IMR-90 (cell line): ENCODE measurements at regions not wholly inside any gene's neighbourhood (a gene's known extent, or its start where the extent isn't known, plus 50 kb on each side); places are given as distances from the start of the nearest gene placed in this dataset.

Source experiments
- ATAC-seq: fragments of 200-7000 bp; cut with Tn5 transposase; 2 replicates; pipeline ENCODE4 v1.9.1; 2020; ENCODE audit warnings: low read depth, mild to moderate bottlenecking, moderate library complexity
- BruUV-seq: library from RNA; stranded (reverse); fragments of 400-500 nt; replicated peaks from 2 replicates; lab custom pipeline; 2021; lab: Mats Ljungman, UMichigan
- CTCF ChIA-PET: fragments of 300-600 bp; formaldehyde crosslinking; extraction: SDS; loops from one replicate; lab custom pipeline; 2021; ENCODE audit warnings: antibody characterized with exemption; lab: Yijun Ruan, JAX
- POLR2A ChIA-PET: fragments of 300-600 bp; sonication (Branson Sonifier 250); formaldehyde crosslinking; loops from one replicate; lab custom pipeline; 2022; ENCODE audit warnings: antibody characterized with exemption; ENCODE audit not compliant: unreplicated experiment; lab: Charles Lee
- DNase-seq: peaks from one replicate; pipeline ENCODE4 v3.0.0; 2013
- H2AFZ ChIP-seq: replicated peaks from 2 replicates; pipeline ENCODE3; 2013; ENCODE audit warnings: low read length, mild to moderate bottlenecking; ENCODE audit not compliant: poor library complexity
- H2AK5ac ChIP-seq: 2 replicates; pipeline ENCODE4 v1.6.1; 2013; ENCODE audit warnings: low read depth, low read length, inconsistent platforms
- H2AK9ac ChIP-seq: replicated peaks from 2 replicates; pipeline ENCODE3; 2013; ENCODE audit warnings: mild to moderate bottlenecking, low read depth, low read length, moderate library complexity; ENCODE audit not compliant: poor library complexity
- H2BK120ac ChIP-seq: 2 replicates; pipeline ENCODE4 v1.6.1; 2013; ENCODE audit warnings: low read depth, low read length, inconsistent platforms
- H2BK15ac ChIP-seq: 3 replicates; pipeline ENCODE4 v1.6.1; 2013; ENCODE audit warnings: low read depth, low read length, inconsistent platforms
- H2BK20ac ChIP-seq: 2 replicates; pipeline ENCODE4 v1.6.1; 2013; ENCODE audit warnings: low read depth, mild to moderate bottlenecking, inconsistent platforms, low read length, moderate library complexity
- H2BK5ac ChIP-seq: 2 replicates; pipeline ENCODE4 v1.6.1; 2013; ENCODE audit warnings: mild to moderate bottlenecking, low read depth, low read length, inconsistent platforms; ENCODE audit not compliant: poor library complexity, severe bottlenecking
- H3K14ac ChIP-seq: replicated peaks from 2 replicates; pipeline ENCODE4 v1.6.1; 2013; ENCODE audit warnings: low read depth, low read length, inconsistent platforms
- H3K18ac ChIP-seq: 2 replicates; pipeline ENCODE4 v1.6.1; 2013; ENCODE audit warnings: low read depth, low read length, control low read depth
- H3K23ac ChIP-seq: 2 replicates; pipeline ENCODE4 v1.6.1; 2013; ENCODE audit warnings: low read depth, low read length, inconsistent platforms
- H3K27ac ChIP-seq: 2 replicates; pipeline ENCODE4 v1.5.1; 2013; ENCODE audit warnings: mild to moderate bottlenecking, control low read depth, low read length; ENCODE audit not compliant: insufficient read depth
- H3K27me3 ChIP-seq: 2 replicates; pipeline ENCODE4 v1.6.1; 2013; ENCODE audit warnings: low read length; ENCODE audit not compliant: control insufficient read depth, insufficient read depth
- H3K36me3 ChIP-seq: 2 replicates; pipeline ENCODE4 v1.6.1; 2013; ENCODE audit warnings: low read length, mixed read lengths; ENCODE audit not compliant: control insufficient read depth, insufficient read depth
- H3K4ac ChIP-seq: 2 replicates; pipeline ENCODE4 v1.6.1; 2013; ENCODE audit warnings: low read depth, low read length, inconsistent platforms
- H3K4me1 ChIP-seq: 2 replicates; pipeline ENCODE4 v1.6.1; 2013; ENCODE audit warnings: low read length, mixed read lengths; ENCODE audit not compliant: control insufficient read depth, insufficient read depth
- H3K4me2 ChIP-seq: 2 replicates; pipeline ENCODE4 v1.6.1; 2013; ENCODE audit warnings: low read depth, mild to moderate bottlenecking, control low read depth, low read length, moderate library complexity
- H3K4me3 ChIP-seq: 2 replicates; pipeline ENCODE4 v1.5.1; 2013; ENCODE audit warnings: low read depth, mild to moderate bottlenecking, control low read depth, low read length, moderate library complexity; ENCODE audit not compliant: insufficient read depth
- H3K56ac ChIP-seq: 2 replicates; pipeline ENCODE4 v1.6.1; 2013; ENCODE audit warnings: low read length, inconsistent platforms; ENCODE audit not compliant: insufficient read depth; ENCODE audit errors: extremely low read depth
- H3K79me1 ChIP-seq, 2 experiments: 2 replicates each; pipeline ENCODE4 v1.6.1; 2013; ENCODE audit warnings: low read length in 2 of 2, inconsistent platforms in 1 of 2, low read depth in 1 of 2
- H3K9ac ChIP-seq: 2 replicates; pipeline ENCODE4 v1.6.1; 2013; ENCODE audit warnings: low read depth, low read length, control low read depth
- H3K9me1 ChIP-seq: 2 replicates; pipeline ENCODE4 v1.6.1; 2013; ENCODE audit warnings: low read length, inconsistent platforms; ENCODE audit not compliant: insufficient read depth
- H3K9me3 ChIP-seq: 2 replicates; pipeline ENCODE4 v1.6.1; 2013; ENCODE audit warnings: low read length; ENCODE audit not compliant: control insufficient read depth, insufficient read depth
- H4K20me1 ChIP-seq: 2 replicates; pipeline ENCODE4 v1.6.1; 2013; ENCODE audit warnings: low read length, inconsistent platforms; ENCODE audit not compliant: insufficient read depth
- H4K5ac ChIP-seq: 2 replicates; pipeline ENCODE4 v1.6.1; 2013; ENCODE audit warnings: mild to moderate bottlenecking, low read depth, low read length, control low read depth
- H4K8ac ChIP-seq, 2 experiments: 2 replicates each; pipeline ENCODE4 v1.6.1; 2013; ENCODE audit warnings: low read depth in 2 of 2, low read length in 2 of 2, control low read depth in 1 of 2, inconsistent platforms in 1 of 2
- H4K91ac ChIP-seq: 2 replicates; pipeline ENCODE4 v1.6.1; 2013; ENCODE audit warnings: low read depth, low read length, inconsistent platforms; ENCODE audit not compliant: insufficient read depth
- BHLHE40 ChIP-seq: fragments of 150-350 bp; IDR thresholded peaks from 2 replicates; pipeline ENCODE4 v1.6.1; 2016; ENCODE audit warnings: mild to moderate bottlenecking, low read depth, low read length
- CEBPB ChIP-seq: IDR thresholded peaks from 2 replicates; pipeline ENCODE4 v1.6.1; 2012; ENCODE audit warnings: low read depth, low read length, improper control_type of control experiment
- CHD1 ChIP-seq: IDR thresholded peaks from 2 replicates; pipeline ENCODE4 v1.6.1; 2012; ENCODE audit warnings: low read depth, low read length, improper control_type of control experiment
- CTCF ChIP-seq: conservative IDR thresholded peaks from 2 replicates; pipeline ENCODE4 v1.5.1; 2012; ENCODE audit warnings: mild to moderate bottlenecking, low read depth, low read length, improper control_type of control experiment
- ELK1 ChIP-seq: fragments of 150-350 bp; IDR thresholded peaks from 2 replicates; pipeline ENCODE4 v1.6.1; 2016; ENCODE audit warnings: low read depth, mild to moderate bottlenecking, low read length, moderate library complexity, borderline replicate concordance
- FOS ChIP-seq: fragments of 150-350 bp; IDR thresholded peaks from 2 replicates; pipeline ENCODE4 v1.6.1; 2016; ENCODE audit warnings: low read depth, low read length
- MAFK ChIP-seq: IDR thresholded peaks from 2 replicates; pipeline ENCODE4 v1.6.1; 2012; ENCODE audit warnings: low read depth, low read length, improper control_type of control experiment
- MAZ ChIP-seq: IDR thresholded peaks from 2 replicates; pipeline ENCODE4 v1.6.1; 2012; ENCODE audit warnings: low read depth, mild to moderate bottlenecking, low read length, improper control_type of control experiment, moderate library complexity, borderline replicate concordance
- MXI1 ChIP-seq: IDR thresholded peaks from 2 replicates; pipeline ENCODE4 v1.6.1; 2012; ENCODE audit warnings: low read depth, mild to moderate bottlenecking, low read length, moderate library complexity, borderline replicate concordance
- NFE2L2 ChIP-seq: fragments of 150-350 bp; IDR thresholded peaks from 2 replicates; pipeline ENCODE4 v1.6.1; 2016; ENCODE audit warnings: low read depth, mild to moderate bottlenecking, low read length
- POLR2A ChIP-seq: IDR thresholded peaks from 2 replicates; pipeline ENCODE4 v1.6.1; 2012; ENCODE audit warnings: mild to moderate bottlenecking, low read depth, low read length
- RAD21 ChIP-seq: IDR thresholded peaks from 2 replicates; pipeline ENCODE4 v1.6.1; 2012; ENCODE audit warnings: low read length, improper control_type of control experiment
- RCOR1 ChIP-seq: IDR thresholded peaks from 2 replicates; pipeline ENCODE4 v1.6.1; 2012; ENCODE audit warnings: mild to moderate bottlenecking, low read length, improper control_type of control experiment; ENCODE audit not compliant: insufficient replicate concordance
- RFX5 ChIP-seq: IDR thresholded peaks from 2 replicates; pipeline ENCODE4 v1.8.0; 2012; ENCODE audit warnings: low read depth, mild to moderate bottlenecking, low read length, moderate library complexity
- SMC3 ChIP-seq: fragments of 150-350 bp; IDR thresholded peaks from 2 replicates; pipeline ENCODE4 v1.6.1; 2016; ENCODE audit warnings: low read depth, mild to moderate bottlenecking, antibody characterized with exemption, low read length, moderate library complexity
- USF2 ChIP-seq: fragments of 150-350 bp; IDR thresholded peaks from 2 replicates; pipeline ENCODE4 v1.6.1; 2017; ENCODE audit warnings: mild to moderate bottlenecking, antibody characterized with exemption, low read length, low read depth
- WGBS, 2 experiments: methylation state at CpG; one replicate each; pipeline versions ENCODE4 v1.1.5 to v1.1.7; 2013; ENCODE audit warnings: missing lambda C conversion rate in 2 of 2; ENCODE audit not compliant: insufficient read length in 1 of 2; ENCODE audit errors: extremely low coverage in 2 of 2; 5-methylcytosine and 5-hydroxymethylcytosine counted together
- dilution Hi-C: fragments of 300-500 bp; cut with HindIII; formaldehyde crosslinking; loops from one replicate; pipeline ENCODE4 v1.14.3; 2018; ENCODE audit warnings: low sequenced_read_pairs; ENCODE audit not compliant: unreplicated experiment
- in situ Hi-C: fragments of 300-500 bp; cut with MboI; formaldehyde crosslinking; loops from 3 replicates; pipeline ENCODE4 v1.14.3; 2019; ENCODE audit warnings: low sequenced_read_pairs, inconsistent platforms, mixed read lengths
- intact Hi-C: fragments of 100-400 bp; cut with micrococcal nuclease; formaldehyde crosslinking; loops from 2 replicates; pipeline ENCODE4 v1.10.0; 2022

- WGBS, 2 experiments = 47% methylated on average over 2 of the region's 2 CpGs; no CpG with 5 or more reads in 1 of the 2 experiments
Observed at GRCh38 chr11:109867784-109868183, 225.4 kb upstream of the ZC3H12C start.

More at GRCh38 chr11:109867784-109868183, 225.4 kb upstream of the ZC3H12C start:
- H4K91ac ChIP-seq = no peak overlapping the region
- no peak overlapping the region for H3K9ac ChIP-seq
- no peak overlapping the region for H2AK9ac ChIP-seq
- H2BK120ac ChIP-seq = no peak overlapping the region
- no peak overlapping the region for H2BK5ac ChIP-seq
- no peaks in the 10 kb centered on the region for H4K20me1 ChIP-seq
- H3K79me1 ChIP-seq = no peaks in the 10 kb centered on the region
- H3K18ac ChIP-seq = no peak overlapping the region
- ChIA-PET CTCF (no interaction called here), POLR2A (no interaction called here)
- no peak for ATAC-seq
- H3K4ac ChIP-seq = no peak overlapping the region
- H4K8ac ChIP-seq = no peak overlapping the region
- H3K27ac ChIP-seq = no peak overlapping the region
- no peaks in the 10 kb centered on the region for H3K36me3 ChIP-seq
- H3K23ac ChIP-seq = no peak overlapping the region
- no peak overlapping the region for H3K56ac ChIP-seq
- no peaks in the 10 kb centered on the region for H3K9me3 ChIP-seq
- H3K27me3 ChIP-seq = no peaks in the 10 kb centered on the region
- DNase-seq = no peak
- H3K14ac ChIP-seq = no peak overlapping the region
- in situ Hi-C loops = loop anchor here (10.0 to 25.0 kb wide), 2 partner anchors 67 to 495 kb away; no protein-coding TSS in a partner anchor
- H2BK15ac ChIP-seq = no peak overlapping the region
- no peaks in the 10 kb centered on the region; the same call in 1 of the 2 replicates for H3K4me1 ChIP-seq
- H3K4me3 ChIP-seq = no peak overlapping the region
- H2BK20ac ChIP-seq = no peak overlapping the region
- dilution Hi-C loops = no loop called here
- intact Hi-C loops = no loop called here
- no TSS peak for BruUV-seq
- no peak overlapping the region for H3K4me2 ChIP-seq
- TF ChIP-seq FOS (no peak), RAD21 (no peak), CEBPB (no peak), MAZ (no peak), NFE2L2 (no peak), RFX5 (no peak), CTCF (no peak), POLR2A (no peak), ELK1 (no peak), BHLHE40 (no peak), CHD1 (no peak), SMC3 (no peak), USF2 (no peak), MXI1 (no peak), MAFK (no peak), RCOR1 (no peak)
- no peak overlapping the region for H4K5ac ChIP-seq
- no peak overlapping the region for H2AK5ac ChIP-seq
- no peaks in the 10 kb centered on the region for H3K9me1 ChIP-seq
- no peak overlapping the region for H2AFZ ChIP-seq
